SKM-1 (cell line): ENCODE measurements at regions not wholly inside any gene's neighbourhood (a gene's known extent, or its start where the extent isn't known, plus 50 kb on each side); places are given as distances from the start of the nearest gene placed in this dataset.
"Not testable (repeated sequence)": the region's sequence is repeated elsewhere in the genome, so short reads cannot be mapped to it uniquely, and the experiment has no call there.

Source experiments
- DNase-seq: peaks from one replicate; lab custom pipeline; 2025; ENCODE audit not compliant: unreplicated experiment; lab: John Stamatoyannopoulos, UW

DNA sequence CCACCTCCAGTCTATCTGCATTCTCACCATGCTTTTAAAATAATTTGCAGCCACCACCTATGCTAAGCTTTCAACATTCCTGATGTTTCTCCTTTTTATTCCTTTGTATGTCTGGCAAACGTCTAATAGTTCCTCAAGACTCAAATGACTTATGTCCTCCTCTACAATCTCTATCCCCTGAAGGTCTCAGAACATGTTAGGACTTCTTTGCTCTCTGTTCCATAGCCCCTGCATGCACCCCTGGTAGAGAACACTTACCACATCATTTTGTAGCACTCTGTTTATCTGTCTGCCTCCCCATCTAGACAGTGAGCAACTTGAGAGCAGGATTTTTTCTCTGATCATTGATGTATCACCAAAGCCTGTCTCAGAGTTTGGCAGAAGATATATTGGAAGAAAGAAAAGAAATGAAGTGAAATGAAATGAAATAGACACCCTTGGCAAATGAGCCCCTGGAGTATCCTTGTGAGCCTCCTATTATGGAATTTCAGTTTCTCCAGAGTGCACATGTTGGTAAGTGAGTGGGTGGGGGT, 1231.2 kb upstream of the FLRT2 start:
- no peak for DNase-seq

DNA sequence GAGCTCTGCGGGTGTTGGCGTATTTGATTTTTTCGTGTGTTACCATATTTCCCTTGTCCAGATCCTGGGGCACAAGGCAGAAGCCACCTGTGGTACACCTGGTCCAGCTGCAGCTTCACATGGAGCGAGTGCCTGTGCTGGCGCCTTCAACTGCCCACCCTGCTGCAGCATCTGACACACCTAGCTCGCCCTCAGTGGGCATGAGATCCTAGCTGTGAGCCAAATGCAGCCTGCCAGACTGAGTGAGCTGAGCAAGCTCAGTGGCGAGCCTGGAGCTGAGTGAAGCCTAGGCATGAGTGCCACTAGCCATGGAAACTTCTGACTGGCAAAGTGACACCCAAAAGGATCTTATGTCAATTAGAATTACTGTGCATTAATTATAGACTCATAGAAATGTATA, 1226.8 kb upstream of the FLRT2 start:
- no peak for DNase-seq

GRCh38 chr14:84312551-84312950, 1217.4 kb upstream of the FLRT2 start:
- no peak for DNase-seq

GRCh38 chr14:84323450-84323849, 1206.5 kb upstream of the FLRT2 start:
- no peak for DNase-seq

DNA sequence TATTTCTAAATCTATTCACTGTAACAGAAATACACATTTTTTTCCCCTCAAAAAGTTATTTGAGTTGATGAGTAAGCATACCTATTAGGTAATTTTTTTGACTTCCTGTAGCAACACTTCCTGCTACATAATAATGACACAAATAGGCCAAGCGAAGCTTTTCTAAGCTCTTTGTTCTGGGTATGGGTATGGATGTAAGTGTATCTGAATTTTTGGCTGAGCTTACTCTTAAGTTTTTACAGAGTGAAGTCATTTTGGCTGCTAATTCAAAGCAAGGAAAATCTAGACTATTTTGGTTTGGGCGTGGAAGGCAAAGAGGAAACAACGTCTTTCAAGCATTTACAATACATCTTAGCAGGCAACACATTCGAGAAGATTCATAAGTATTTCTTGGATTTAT, 1206.0 kb upstream of the FLRT2 start:
- DNase-seq, result no peak

GRCh38 chr14:84336433-84336832, 1193.5 kb upstream of the FLRT2 start:
- no peak for DNase-seq

DNA sequence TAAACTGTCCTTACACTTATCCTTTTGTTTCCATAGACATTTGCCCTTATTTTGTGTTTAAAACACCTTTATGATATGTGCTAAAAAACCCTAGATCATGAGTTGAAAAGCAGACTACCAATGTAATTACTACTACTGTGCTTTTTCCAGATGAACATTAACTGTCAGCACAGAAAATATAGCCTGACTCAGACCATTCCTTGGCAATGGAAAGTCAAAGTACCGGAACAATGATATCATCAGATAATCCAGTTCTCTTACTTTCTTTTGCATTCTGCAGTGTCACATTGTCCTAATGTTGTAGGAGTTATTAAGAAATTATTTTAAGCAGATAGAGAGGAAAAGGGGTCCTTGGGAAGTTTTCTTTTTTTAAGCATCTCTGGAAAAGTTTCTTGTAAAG, 1189.0 kb upstream of the FLRT2 start:
- no peak for DNase-seq

DNA sequence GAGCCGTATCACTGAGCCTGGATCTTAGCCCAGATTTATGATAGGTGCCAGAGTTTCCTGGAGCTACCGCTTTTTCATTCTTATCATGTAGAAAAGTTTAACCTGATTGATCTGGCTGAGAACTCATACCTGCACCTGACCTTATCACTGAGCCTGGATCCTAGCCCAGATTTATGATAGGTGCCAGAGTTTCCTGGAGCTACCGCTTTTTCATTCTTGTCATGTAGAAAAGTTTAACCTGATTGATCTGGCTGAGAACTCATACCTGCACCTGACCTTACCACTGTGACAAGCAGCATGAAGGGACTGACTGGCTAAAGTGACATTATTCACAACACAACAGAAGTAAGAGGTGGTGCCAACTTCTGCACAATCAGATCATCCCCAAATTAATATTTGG, 1188.1 kb upstream of the FLRT2 start:
- DNase-seq, result not testable (repeated sequence)

GRCh38 chr14:84343656-84344055, 1186.3 kb upstream of the FLRT2 start:
- DNase-seq, result no peak

GRCh38 chr14:84351646-84352045, 1178.3 kb upstream of the FLRT2 start:
- DNase-seq, result no peak

- no peak for DNase-seq
Observed at GRCh38 chr14:84361476-84361875, 1168.5 kb upstream of the FLRT2 start.

DNA sequence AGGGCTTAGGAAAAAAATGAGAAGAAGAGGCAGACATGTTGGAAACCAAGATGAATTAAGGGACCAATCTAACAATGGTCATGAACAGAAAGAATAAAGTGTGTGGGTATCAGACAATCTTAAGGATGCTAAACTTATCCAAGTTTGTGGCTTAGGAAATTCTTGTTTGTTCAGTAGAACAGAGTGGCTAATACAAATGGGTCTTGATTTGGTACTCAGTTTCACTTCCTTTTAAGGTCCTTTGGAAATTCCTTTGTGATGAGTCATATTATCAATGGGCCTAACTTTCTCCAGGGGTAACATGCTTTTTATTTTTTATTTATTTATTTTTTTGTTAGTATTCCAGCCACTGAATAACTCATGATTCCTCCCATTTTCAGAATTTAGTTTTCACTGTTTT, 1154.7 kb upstream of the FLRT2 start:
- DNase-seq, result no peak

DNA sequence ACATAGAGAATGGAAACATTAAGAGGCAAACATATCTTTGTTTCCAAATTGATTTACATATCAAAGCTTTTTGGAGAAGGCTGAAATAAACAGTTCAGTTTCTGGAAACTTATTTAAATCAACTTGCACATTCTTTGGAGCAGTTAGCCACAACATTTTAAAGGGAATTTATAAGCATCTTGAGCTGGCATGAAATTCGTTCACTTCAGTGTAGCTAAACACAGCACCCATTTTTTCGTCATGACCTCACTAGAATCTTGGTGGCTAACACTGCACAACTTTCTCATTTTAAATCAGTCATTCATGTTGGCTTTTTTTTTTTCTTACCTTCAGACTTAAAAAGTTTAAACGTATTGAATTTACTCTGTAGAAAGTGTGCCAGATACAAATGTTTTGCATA, 1139.9 kb upstream of the FLRT2 start:
- DNase-seq, result no peak

GRCh38 chr14:84397631-84398030, 1132.3 kb upstream of the FLRT2 start:
- no peak for DNase-seq

DNA sequence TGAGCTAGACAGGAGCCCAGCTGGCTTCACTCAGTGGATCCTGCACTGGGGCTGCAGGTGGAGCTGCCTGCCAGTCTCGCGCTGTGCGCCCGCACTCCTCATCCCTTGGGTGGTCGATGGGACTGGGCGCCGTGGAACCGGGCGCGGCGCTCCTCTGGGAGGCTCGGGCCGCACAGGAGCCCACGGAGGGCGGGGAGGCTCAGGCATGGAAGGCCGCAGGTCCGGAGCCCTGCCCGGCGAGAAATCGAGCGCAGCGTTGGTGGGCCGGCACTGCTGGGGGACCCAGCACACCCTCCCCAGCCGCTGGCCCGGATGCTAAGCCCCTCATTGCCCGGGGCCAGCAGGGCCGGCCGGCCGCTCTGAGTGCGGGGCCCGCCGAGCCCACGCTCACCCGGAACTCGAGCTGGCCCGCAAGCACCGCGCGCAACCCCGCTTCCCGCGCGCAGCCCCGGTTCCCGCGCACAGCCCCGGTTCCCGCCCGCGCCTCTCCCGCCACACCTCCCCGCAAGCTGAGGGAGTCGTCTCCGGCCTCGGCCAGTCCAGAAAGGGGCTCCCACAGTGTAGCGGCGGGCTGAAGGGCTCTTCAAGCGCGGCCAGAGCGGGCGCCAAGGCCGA, 1130.5 kb upstream of the FLRT2 start:
- DNase-seq, result no peak

DNA sequence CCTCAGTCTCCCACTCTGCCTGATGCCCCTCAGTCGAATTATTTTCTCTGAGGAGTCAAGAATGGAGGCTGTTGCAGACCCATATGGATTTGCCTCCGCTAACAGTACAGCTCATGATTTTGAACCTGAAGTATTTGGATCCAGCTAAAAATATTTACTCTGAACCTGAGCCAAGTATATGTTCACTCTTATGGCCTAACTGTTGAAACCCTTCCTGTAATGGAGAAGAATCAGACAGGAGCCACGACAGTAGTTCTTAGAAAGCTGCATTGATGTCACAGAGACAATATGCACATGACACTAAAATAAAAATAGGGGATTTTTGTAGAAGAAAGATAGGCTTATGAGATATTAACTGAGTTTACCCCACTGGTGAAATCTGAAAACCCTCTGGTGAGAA, 1128.3 kb upstream of the FLRT2 start:
- no peak for DNase-seq

GRCh38 chr14:84403585-84403984, 1126.4 kb upstream of the FLRT2 start:
- no peak for DNase-seq

- no peak for DNase-seq
Observed at GRCh38 chr14:84404246-84404645, 1125.7 kb upstream of the FLRT2 start.

DNA sequence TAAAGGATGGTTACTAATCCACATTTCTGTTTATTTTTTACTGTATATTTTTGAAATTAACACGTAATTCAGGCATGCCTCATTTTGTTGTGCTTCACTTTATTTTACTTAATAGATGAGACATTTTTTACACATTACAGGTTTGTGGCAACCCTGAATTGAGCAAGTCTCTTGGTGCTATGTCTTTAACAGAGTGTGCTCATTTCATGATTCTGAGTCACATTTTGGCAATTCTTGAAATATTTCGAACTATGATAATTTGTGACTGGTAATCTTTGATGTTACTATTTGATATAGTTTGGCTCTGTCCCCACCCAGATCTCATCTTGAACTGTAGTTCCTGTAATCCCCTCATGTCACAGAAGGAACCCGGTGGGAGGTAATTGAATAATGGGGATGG, 1120.5 kb upstream of the FLRT2 start:
- no peak for DNase-seq

DNA sequence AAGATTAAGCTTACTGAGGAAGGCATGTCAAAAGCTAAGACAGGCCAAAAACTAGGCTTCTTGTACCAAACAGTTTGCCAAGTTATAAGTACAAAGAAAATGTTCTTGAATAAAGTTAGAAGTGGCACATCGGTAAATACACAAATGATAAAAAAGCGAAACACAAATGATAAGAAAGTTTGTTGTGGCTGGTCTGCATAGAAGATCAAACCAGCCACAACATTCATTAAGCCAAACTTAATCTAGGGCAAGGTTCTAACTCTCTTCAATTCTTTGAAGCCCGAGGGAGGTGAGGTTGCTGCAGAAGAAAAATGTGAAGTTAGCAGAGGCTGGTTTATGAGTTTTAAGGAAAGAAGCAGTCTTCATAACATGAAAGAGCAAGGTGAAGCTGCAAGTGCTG, 1119.6 kb upstream of the FLRT2 start:
- DNase-seq, result no peak

DNA sequence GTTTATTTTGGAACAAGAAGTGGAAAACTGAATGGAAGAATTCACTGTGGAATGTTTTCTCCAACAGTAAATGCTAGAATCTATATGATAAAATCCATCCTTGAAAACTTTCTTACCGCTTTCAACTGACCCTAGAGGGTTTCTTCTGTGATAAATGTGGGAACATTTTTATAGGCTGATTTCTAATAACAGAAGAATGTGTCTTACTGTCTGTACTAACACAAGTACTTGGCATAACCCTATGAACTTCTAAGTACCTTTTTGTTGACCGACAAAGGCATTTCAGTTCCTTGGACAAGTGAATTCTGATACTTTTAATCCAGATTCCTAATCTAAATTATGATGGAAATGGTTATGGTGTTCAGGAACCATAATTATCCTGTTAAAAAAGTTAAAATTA, 1109.7 kb upstream of the FLRT2 start:
- no peak for DNase-seq

GRCh38 chr14:84421621-84422020, 1108.3 kb upstream of the FLRT2 start:
- DNase-seq, result no peak

DNA sequence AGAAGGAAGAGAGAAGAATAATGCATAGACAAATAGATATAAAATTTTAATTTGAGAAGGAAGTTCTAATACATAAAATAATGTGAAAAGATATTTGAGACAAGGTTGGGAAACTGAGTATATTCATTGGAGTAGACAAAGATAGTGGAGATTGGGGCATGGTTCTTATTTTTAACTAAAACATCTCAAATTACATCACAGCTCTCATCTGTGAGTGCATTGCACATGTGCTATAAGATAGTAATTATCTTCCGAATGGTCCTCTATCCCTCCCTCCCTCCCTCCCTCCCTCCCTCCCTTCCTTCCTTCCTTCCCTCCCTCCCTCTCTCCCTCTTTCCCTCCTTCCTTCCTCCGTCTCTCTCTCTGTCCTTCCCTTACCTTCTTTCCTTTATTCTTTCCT, 1104.0 kb upstream of the FLRT2 start:
- no peak for DNase-seq
